Activated T-helper 2 cell treated with anti-CD3 and anti-CD28 coated beads, Interferon-gamma antibody, Interleukin-2, Interleukin-4, amounts not matched to agents 10 μg/mL and 5 μg/mL and 100 μg/mL, durations not matched to agents 14 hours and 24 hours and 36 hours (primary cell): ENCODE measurements at regions not wholly inside any gene's neighbourhood (a gene's known extent, or its start where the extent isn't known, plus 50 kb on each side); places are given as distances from the start of the nearest gene placed in this dataset.
"Not testable (repeated sequence)": the region's sequence is repeated elsewhere in the genome, so short reads cannot be mapped to it uniquely, and the experiment has no call there.

Experiments used
- DNase-seq: peaks from one replicate; pipeline ENCODE4 v3.0.0; 2021; ENCODE audit warnings: low spot score
- H3K27ac Mint-ChIP-seq: one replicate; pipeline ENCODE4 v1.8.0; 2021; ENCODE audit warnings: mixed read lengths
- H3K27me3 Mint-ChIP-seq: one replicate; pipeline ENCODE4 v1.8.0; 2021; ENCODE audit warnings: low read depth, mixed read lengths
- H3K36me3 Mint-ChIP-seq: one replicate; pipeline ENCODE4 v1.8.0; 2021; ENCODE audit warnings: low read depth, mixed read lengths
- H3K4me1 Mint-ChIP-seq: one replicate; pipeline ENCODE4 v1.8.0; 2021; ENCODE audit warnings: low read depth, mixed read lengths
- H3K4me3 Mint-ChIP-seq: one replicate; pipeline ENCODE4 v1.8.0; 2021; ENCODE audit warnings: low read depth, mild to moderate bottlenecking, moderate library complexity, mixed read lengths
- H3K9me3 Mint-ChIP-seq: one replicate; pipeline ENCODE4 v1.8.0; 2021; ENCODE audit warnings: mixed read lengths
- intact Hi-C: fragments of 100-400 bp; cut with micrococcal nuclease; formaldehyde crosslinking; loops from one replicate; pipeline ENCODE4 v1.15.1; 2023

- Mint-ChIP-seq H3K27ac (no peak overlapping the region), H3K9me3 (no peaks in the 10 kb centered on the region), H3K4me3 (no peak overlapping the region), H3K36me3 (no peaks in the 10 kb centered on the region), H3K4me1 (no peaks in the 10 kb centered on the region), H3K27me3 (peaks cover 30% of the 10 kb centered on the region)
- DNase-seq: no peak
- intact Hi-C loops: no loop called here
These were observed 62.7 kb upstream of the ABLIM1 start for GRCh38 chr10:114720685-114721278.

GRCh38 chr10:114722136-114722535 lies 64.1 kb upstream of the ABLIM1 start:
- peaks cover 24% of the 10 kb centered on the region for H3K27me3 Mint-ChIP-seq
- DNase-seq, intact Hi-C loops, H3K27ac Mint-ChIP-seq, H3K4me1 Mint-ChIP-seq, H3K36me3 Mint-ChIP-seq, H3K9me3 Mint-ChIP-seq, H3K4me3 Mint-ChIP-seq: not testable (repeated sequence)

GRCh38 chr10:114723361-114723760 lies 65.3 kb upstream of the ABLIM1 start:
- H3K36me3 Mint-ChIP-seq: no peaks in the 10 kb centered on the region
- H3K9me3 Mint-ChIP-seq: no peaks in the 10 kb centered on the region
- DNase-seq: no peak
- H3K4me1 Mint-ChIP-seq: no peaks in the 10 kb centered on the region
- intact Hi-C loops: no loop called here
- H3K27me3 Mint-ChIP-seq: peaks cover 18% of the 10 kb centered on the region
- H3K4me3 Mint-ChIP-seq: no peak overlapping the region
- H3K27ac Mint-ChIP-seq: no peak overlapping the region

- DNase-seq: no peak
- no peaks in the 10 kb centered on the region for H3K4me1 Mint-ChIP-seq
- intact Hi-C loops: no loop called here
- H3K9me3 Mint-ChIP-seq: no peaks in the 10 kb centered on the region
- H3K36me3 Mint-ChIP-seq: no peaks in the 10 kb centered on the region
- no peak overlapping the region for H3K27ac Mint-ChIP-seq
- H3K4me3 Mint-ChIP-seq: no peak overlapping the region
- H3K27me3 Mint-ChIP-seq: peaks cover 18% of the 10 kb centered on the region
These were observed 66.1 kb upstream of the ABLIM1 start for GRCh38 chr10:114723991-114724715.

GRCh38 chr10:114724716-114725106 lies 66.6 kb upstream of the ABLIM1 start:
- Mint-ChIP-seq H3K36me3 (no peaks in the 10 kb centered on the region), H3K9me3 (no peaks in the 10 kb centered on the region), H3K4me3 (no peak overlapping the region), H3K27ac (no peak overlapping the region), H3K27me3 (peaks cover 15% of the 10 kb centered on the region), H3K4me1 (no peaks in the 10 kb centered on the region)
- DNase-seq: no peak
- intact Hi-C loops: no loop called here

- no peaks in the 10 kb centered on the region for H3K36me3 Mint-ChIP-seq
- H3K4me1 Mint-ChIP-seq: no peaks in the 10 kb centered on the region
- intact Hi-C loops: no loop called here
- no peak overlapping the region for H3K27ac Mint-ChIP-seq
- no peak for DNase-seq
- peaks cover 18% of the 10 kb centered on the region for H3K27me3 Mint-ChIP-seq
- H3K9me3 Mint-ChIP-seq: no peaks in the 10 kb centered on the region
- H3K4me3 Mint-ChIP-seq: no peak overlapping the region
These were observed 68.8 kb upstream of the ABLIM1 start for GRCh38 chr10:114726820-114727271.

- Mint-ChIP-seq H3K9me3 (no peaks in the 10 kb centered on the region), H3K27ac (no peak overlapping the region), H3K4me3 (no peak overlapping the region), H3K36me3 (no peaks in the 10 kb centered on the region), H3K4me1 (no peaks in the 10 kb centered on the region), H3K27me3 (peaks cover 14% of the 10 kb centered on the region)
- intact Hi-C loops: no loop called here
- DNase-seq: no peak
These were observed 70.2 kb upstream of the ABLIM1 start for GRCh38 chr10:114728325-114728724.

- H3K4me1 Mint-ChIP-seq: no peaks in the 10 kb centered on the region
- intact Hi-C loops: no loop called here
- H3K9me3 Mint-ChIP-seq: no peaks in the 10 kb centered on the region
- no peaks in the 10 kb centered on the region for H3K36me3 Mint-ChIP-seq
- no peak for DNase-seq
- peaks cover 10% of the 10 kb centered on the region for H3K27me3 Mint-ChIP-seq
- no peak overlapping the region for H3K4me3 Mint-ChIP-seq
- H3K27ac Mint-ChIP-seq: no peak overlapping the region
These were observed 71.1 kb upstream of the ABLIM1 start for GRCh38 chr10:114729103-114729659.

GRCh38 chr10:114730291-114730690 lies 72.2 kb upstream of the ABLIM1 start:
- intact Hi-C loops: no loop called here
- Mint-ChIP-seq H3K9me3 (no peaks in the 10 kb centered on the region), H3K4me3 (no peak overlapping the region), H3K27me3 (peaks cover 16% of the 10 kb centered on the region), H3K4me1 (no peaks in the 10 kb centered on the region), H3K36me3 (no peaks in the 10 kb centered on the region), H3K27ac (no peak overlapping the region)
- no peak for DNase-seq

- no peak overlapping the region for H3K4me3 Mint-ChIP-seq
- peaks cover 16% of the 10 kb centered on the region for H3K27me3 Mint-ChIP-seq
- intact Hi-C loops: no loop called here
- no peak overlapping the region for H3K27ac Mint-ChIP-seq
- H3K9me3 Mint-ChIP-seq: no peaks in the 10 kb centered on the region
- DNase-seq: no peak
- H3K36me3 Mint-ChIP-seq: no peaks in the 10 kb centered on the region
- H3K4me1 Mint-ChIP-seq: no peaks in the 10 kb centered on the region
These were observed 74.9 kb upstream of the ABLIM1 start for GRCh38 chr10:114732931-114733330.

- no peak for DNase-seq
- Mint-ChIP-seq H3K4me3 (no peak overlapping the region), H3K4me1 (no peaks in the 10 kb centered on the region), H3K36me3 (no peaks in the 10 kb centered on the region), H3K9me3 (no peaks in the 10 kb centered on the region), H3K27me3 (peaks cover 24% of the 10 kb centered on the region), H3K27ac (no peak overlapping the region)
- intact Hi-C loops: no loop called here
These were observed 77.9 kb upstream of the ABLIM1 start for GRCh38 chr10:114735946-114736345.

- Mint-ChIP-seq H3K9me3 (no peaks in the 10 kb centered on the region), H3K4me1 (no peaks in the 10 kb centered on the region), H3K27ac (no peak overlapping the region), H3K36me3 (no peaks in the 10 kb centered on the region), H3K4me3 (no peak overlapping the region), H3K27me3 (peaks cover 38% of the 10 kb centered on the region)
- no peak for DNase-seq
- intact Hi-C loops: no loop called here
These were observed 77.9 kb upstream of the FHIP2A start for GRCh38 chr10:114743521-114744231.

GRCh38 chr10:114746531-114746930 lies 75.0 kb upstream of the FHIP2A start:
- intact Hi-C loops: no loop called here
- no peak overlapping the region for H3K27ac Mint-ChIP-seq
- H3K4me3 Mint-ChIP-seq: no peak overlapping the region
- H3K36me3 Mint-ChIP-seq: no peaks in the 10 kb centered on the region
- H3K9me3 Mint-ChIP-seq: no peaks in the 10 kb centered on the region
- peaks cover 42% of the 10 kb centered on the region for H3K27me3 Mint-ChIP-seq
- H3K4me1 Mint-ChIP-seq: no peaks in the 10 kb centered on the region
- DNase-seq: no peak
